GM20000 (cell line): ENCODE measurements at regions not wholly inside any gene's neighbourhood (a gene's known extent, or its start where the extent isn't known, plus 50 kb on each side); places are given as distances from the start of the nearest gene placed in this dataset.

Experiments used
- DNase-seq: peaks from one replicate; pipeline ENCODE4 v3.0.0; 2012; ENCODE audit warnings: low spot score
- TF ChIP-seq, protein P1 (sequence below): IDR thresholded peaks from 2 replicates; pipeline ENCODE4 v1.5.1; 2012; ENCODE audit warnings: mild to moderate bottlenecking, control low read depth; ENCODE audit errors: extremely low read depth, missing control alignments

DNA sequence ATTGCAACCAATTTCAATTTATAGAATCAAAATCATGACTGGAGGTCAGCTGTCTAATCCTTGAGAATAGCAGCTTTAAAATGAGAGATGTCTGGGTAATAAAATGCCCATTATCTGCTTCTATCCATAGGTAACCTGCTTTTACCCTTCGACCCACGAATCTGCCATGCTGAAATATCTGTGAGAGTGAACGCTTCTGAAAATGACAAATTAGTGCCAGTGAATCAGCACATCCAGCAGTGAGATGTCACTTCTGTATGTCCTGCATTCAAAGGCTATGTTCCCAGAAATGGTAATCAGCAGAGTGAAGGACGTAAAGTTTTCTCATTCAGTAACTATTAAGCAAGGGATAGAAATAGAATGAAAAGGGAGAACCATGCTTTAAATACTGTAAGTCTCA is 532.4 kb upstream of the ITGA1 start:
- TF ChIP-seq, protein P1, sequence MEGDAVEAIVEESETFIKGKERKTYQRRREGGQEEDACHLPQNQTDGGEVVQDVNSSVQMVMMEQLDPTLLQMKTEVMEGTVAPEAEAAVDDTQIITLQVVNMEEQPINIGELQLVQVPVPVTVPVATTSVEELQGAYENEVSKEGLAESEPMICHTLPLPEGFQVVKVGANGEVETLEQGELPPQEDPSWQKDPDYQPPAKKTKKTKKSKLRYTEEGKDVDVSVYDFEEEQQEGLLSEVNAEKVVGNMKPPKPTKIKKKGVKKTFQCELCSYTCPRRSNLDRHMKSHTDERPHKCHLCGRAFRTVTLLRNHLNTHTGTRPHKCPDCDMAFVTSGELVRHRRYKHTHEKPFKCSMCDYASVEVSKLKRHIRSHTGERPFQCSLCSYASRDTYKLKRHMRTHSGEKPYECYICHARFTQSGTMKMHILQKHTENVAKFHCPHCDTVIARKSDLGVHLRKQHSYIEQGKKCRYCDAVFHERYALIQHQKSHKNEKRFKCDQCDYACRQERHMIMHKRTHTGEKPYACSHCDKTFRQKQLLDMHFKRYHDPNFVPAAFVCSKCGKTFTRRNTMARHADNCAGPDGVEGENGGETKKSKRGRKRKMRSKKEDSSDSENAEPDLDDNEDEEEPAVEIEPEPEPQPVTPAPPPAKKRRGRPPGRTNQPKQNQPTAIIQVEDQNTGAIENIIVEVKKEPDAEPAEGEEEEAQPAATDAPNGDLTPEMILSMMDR = no peak
- no peak for DNase-seq

GRCh38 chr5:52262844-52263243 is 524.9 kb upstream of the ITGA1 start:
- DNase-seq = no peak
- TF ChIP-seq, protein P1 = no peak

- DNase-seq = no peak
Observed at GRCh38 chr5:52269401-52269800, 518.3 kb upstream of the ITGA1 start.

GRCh38 chr5:52269859-52270258 is 517.9 kb upstream of the ITGA1 start:
- TF ChIP-seq, protein P1 = no peak

More at GRCh38 chr5:52269401-52269800, 518.3 kb upstream of the ITGA1 start:
- TF ChIP-seq, protein P1 = no peak

DNA sequence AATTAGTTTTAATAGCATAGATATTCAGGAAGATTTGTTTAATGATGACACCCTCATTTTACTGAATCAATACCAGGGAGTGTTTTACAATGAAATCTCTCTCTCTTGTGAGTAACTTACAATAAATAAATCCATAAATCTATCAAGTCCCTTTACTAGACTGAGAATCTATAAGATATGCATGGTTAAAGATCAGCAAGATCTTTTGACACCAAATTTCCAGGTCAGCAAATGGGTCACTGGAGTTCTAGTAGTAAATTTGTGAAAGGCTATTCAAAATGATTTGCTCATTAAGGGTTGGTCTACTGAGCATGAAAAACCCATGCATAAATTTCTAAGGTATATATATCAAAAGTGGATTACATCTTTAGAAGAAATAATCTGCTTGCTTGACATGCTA is 512.1 kb upstream of the ITGA1 start:
- TF ChIP-seq, protein P1 = no peak
- DNase-seq = no peak

More at GRCh38 chr5:52269859-52270258, 517.9 kb upstream of the ITGA1 start:
- no peak for DNase-seq

DNA sequence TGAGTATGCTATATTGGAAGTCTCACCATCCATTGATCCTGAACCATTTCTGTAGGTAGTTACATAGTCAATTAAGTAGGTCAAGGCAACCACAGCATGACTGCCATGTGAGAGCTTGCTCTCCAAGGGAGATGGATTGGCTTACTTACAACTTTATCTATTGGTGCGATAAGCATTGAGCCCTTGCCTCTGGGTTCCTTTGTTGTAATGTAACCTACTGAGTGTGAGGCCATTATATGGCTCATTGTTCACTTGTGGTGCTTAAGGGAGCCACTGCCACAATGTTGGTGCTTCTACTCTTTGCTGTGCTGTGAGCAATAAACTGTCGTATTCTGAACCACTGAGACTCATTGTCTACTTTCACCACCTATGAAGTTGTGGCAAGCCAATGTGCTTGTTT is 510.6 kb upstream of the ITGA1 start:
- DNase-seq = no peak
- TF ChIP-seq, protein P1 = no peak

- DNase-seq = no peak
- TF ChIP-seq, protein P1 = no peak
Observed at GRCh38 chr5:52282647-52283046, 505.1 kb upstream of the ITGA1 start.
